Lung microvascular endothelial cell (primary cell): ENCODE measurements at regions not wholly inside any gene's neighbourhood (a gene's known extent, or its start where the extent isn't known, plus 50 kb on each side); places are given as distances from the start of the nearest gene placed in this dataset.

ENCODE experiments used
- DNase-seq, 2 donors: peaks; one replicate each; pipeline versions ENCODE4 v3.0.0 to v3.0.0-alpha.2; 2010; ENCODE audit warnings: low read depth in 2 of 2

DNA sequence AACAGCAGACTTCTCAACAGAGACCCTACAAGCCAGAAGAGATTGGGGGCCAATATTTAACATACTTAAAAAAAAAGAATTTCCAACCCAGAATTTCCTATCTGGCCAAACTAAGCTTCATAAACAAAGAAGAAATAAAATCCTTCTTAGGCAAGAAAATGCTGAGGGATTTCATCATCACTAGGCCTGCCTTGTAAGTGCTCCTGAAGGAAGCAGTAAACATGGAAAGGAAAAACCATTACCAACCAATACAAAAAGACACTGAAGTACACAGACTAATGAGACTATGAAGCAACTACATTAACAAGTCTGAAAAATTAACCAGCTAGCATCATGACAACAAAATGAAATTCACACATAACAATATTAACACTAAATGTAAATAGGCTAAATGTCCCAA, 947.9 kb upstream of the CHORDC1 start:
- no peak for DNase-seq

DNA sequence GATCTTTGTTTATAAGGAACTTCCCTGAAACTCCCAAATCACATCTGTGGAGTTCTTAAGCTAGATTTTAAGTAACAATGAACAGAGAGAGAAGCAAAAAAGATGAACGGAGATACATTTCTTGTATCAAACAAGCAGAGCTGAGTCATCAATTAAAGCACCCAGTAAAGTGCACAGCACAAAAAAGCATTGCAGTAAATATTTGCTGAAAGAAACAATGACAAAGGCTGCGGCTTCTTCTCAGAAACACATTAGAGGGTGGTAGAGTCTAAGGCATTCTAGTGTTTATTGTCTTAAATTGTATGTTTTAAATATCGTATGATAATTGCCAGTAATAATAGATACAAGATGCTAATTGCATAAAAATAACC, 941.6 kb upstream of the CHORDC1 start:
- no peak for DNase-seq

DNA sequence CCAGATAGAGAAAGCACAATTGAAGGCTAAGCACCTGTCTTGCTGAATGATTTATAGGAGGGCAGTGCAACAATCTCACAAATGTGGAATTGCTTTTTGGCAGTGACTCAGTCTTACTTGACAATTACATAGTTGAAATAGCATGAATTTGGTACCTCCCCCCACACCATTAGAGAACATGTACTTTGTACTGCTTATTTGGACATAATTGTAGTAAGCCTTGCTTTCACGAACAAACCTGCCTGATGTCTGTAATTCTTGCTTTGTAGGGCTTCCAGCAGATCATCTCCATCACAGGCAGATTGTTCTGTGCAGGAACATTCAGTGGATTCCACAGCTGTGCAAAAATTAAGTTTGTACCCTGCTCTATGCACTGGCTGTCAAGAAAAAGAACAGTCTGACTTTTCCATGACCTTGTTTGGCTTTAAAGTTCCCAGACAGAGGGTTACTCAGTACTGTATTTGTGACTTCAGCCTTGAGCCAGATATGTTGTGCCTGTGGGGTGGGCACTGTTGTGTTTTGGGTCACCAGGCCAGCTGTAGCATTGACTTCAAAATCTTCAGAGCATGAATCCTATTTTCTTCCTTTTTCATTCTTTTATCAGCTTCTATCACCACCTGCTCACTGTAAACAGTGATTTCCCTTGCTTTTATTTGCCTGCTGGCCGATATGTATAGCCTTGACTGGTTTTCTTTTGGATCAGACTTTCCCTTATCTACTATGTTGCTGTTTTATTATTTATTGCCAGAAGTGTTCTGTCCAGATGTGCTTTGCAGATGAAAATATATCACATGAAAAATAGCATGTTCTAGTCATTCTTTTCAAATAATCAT, 941.0 kb upstream of the CHORDC1 start:
- DNase-seq: no peak

DNA sequence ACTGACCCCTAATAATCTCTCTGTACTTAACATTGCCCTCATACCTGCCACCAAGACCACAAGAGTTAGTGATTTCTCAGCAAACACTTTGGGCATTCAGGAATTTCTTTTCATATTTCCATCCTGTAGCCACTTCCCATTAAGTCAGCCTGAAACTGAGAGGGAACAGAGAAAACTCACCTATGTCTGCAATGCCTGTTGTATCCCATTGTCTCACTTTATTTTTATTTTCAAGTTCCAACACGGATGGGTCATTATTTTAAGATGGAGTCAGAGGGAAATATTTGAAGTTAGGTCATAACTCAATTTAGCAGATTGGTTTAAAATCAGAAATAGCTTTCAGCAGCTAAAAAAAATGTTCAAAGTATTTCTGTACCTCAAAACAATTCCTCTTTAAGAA, 937.8 kb upstream of the CHORDC1 start:
- no peak for DNase-seq

DNA sequence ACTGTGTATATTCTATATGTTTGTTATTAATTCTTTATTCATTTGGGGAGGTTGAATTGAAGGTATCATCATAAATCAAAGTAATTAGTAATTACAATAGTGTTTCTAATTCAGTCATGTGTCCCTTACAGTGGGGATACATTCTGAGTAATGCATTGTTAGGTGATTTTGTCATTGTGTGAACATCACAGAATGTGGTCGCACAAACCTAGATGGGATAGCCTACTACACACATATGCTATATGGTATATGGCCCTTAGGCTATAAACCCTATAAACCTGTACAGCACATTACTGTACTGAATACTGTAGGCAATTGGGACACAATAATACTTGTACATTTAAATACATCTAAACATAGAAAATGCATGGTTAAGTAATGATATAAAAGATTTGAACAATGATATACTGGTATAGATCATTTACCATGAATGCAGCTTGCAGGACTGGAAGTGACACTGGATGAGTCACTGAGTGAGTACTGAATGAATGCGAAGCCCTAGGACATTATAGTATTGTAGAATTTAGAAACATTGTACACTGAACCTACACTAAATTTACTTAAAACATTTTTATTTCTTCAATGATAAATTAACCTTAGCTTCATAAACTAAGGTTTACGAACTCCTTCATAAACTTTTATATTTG, 936.2 kb upstream of the CHORDC1 start:
- DNase-seq: no peak

DNA sequence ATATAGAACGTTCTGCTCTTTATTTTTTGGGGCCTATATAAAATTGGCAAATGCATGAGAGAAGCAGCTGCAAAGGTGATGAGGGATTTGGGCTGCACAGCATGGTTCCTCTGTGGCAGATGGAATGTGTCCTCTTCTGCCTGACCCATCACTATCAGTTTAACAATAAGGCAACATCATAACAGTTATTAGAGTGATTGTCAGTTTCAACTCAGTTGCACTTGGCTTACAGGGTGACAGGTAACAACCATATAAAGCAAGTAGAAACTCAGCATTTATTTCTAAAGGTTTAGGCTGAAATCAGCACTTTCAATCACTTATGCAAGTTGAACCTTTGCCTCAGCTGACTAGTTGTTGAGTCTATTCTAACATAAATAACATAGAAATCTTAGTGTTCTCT, 935.4 kb upstream of the CHORDC1 start:
- DNase-seq: no peak

DNA sequence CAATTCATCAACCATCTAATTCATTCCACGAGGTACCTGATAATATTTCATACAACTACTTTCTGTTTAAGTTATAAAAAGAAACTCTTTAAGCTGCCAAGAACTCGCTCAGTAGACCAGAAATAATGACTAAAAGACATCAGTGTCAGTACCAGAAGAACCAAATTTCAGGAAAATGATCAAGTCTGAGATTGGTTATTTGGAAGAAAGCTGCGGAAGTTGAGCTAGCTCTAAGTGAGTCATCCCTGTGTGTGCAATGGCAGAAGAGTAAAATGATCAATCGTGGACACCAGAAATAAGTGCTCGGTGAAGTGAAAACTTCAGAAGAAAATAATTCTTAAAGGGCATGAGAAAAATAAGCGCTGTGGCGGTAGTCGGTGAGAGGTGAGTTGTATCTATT, 933.2 kb upstream of the CHORDC1 start:
- DNase-seq: no peak

DNA sequence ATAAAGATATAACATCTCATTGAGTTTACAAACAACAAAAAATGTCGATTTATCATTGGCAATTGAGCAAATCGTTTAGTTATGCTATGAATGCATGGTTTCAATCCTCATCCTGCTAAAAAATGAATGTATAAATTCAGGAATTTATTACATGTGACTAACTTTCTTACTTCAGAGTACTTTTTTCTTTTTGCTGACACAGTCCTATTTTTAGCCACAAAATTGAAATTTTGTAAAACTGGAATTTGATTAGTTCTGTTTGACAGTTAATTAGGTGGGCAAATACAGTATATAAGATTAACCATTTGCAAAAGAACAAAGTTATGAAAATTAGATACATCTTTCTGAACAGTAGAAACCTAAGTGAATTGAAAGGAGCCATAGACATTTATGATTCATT, 925.0 kb upstream of the CHORDC1 start:
- DNase-seq: no peak

DNA sequence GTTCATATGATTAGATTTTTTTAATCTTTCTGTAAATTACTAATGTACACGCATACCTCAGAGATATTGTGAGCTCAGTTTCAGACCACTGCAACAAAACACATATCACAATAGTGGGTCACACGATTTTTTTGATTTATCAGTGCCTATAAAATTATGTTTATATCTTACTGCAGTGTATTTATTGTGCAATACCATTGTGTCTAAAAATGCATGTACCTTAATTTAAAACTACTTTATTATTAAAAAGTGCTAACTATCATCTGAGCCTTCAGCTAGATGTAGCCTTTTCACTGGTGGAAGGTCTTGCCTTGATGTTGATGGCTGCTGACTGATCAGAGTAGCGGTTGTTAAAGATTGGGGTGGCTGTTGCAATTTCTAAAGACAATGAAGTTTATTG, 918.8 kb upstream of the CHORDC1 start:
- no peak for DNase-seq

DNA sequence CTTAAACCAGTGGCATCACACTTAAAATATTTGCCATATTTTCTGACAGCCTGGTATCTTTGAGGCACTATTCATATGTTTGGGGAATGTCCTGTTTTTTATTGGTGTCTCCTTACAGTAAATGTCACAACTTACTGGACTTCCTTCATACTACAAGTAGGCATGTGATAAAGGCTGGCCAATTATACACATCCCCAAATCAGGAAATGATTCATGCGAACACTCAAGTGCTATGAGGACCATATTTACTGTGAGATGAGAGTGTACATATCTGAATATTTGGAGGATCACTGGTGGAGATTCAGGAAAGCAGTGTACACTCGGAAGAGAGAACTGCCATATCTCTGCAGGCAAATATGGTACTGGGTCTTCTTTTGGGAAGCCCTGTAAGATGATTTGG, 913.8 kb upstream of the CHORDC1 start:
- DNase-seq: no peak

DNA sequence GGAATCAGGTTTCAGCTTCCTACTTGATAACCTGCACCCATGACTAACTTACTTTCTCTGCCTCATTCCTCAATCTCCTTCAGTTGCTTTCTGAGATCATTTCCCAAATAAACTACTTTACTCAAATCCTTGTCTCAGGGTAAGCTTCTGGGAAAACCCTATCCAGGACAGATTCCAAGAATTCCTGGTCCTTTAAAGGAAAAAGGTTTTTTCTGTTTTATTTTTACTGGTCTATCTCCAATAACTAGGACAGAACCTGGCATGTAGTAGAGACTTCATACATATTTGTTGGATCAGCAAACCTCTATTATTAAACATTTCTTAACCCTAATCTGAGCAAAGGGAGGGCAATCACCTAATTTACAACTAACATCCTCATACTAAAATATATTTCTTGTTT, 910.5 kb upstream of the CHORDC1 start:
- no peak for DNase-seq

DNA sequence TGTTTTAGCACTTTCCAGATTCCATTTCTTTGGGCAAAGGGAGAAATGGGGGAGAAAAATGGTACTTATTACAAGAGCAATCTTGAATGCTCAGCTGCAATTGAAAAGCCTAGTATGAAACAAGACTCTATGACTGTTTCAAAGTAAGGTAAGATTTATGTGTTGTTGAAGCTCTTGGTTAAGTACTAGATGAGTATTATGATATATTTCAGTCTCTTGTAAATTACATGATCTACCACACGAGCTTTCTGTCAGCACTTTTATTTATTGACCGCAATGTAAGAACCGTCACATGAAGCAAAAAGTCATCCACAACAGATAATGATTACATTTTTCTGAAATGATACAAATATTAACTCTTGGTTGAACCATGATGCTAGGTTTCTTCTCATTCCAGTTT, 906.7 kb upstream of the CHORDC1 start:
- no peak for DNase-seq

DNA sequence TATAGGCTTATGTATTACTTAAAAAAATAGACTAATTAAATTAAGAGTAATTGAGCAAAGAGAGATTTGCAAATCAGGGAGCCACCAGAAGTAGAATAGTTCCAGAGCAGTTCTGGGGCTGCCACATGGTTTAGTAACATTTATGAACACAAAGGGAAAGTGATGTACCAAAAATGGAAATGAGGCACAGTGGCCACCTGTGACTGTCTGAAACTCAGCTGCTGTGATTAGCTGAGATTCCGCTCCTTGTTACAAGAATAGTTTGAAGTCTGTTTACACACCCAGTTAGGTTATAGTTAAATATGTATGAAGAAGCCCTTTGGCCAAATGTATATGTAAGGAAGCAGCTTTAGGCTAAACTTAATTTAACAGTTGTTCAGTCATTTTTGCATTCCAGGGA, 901.5 kb upstream of the CHORDC1 start:
- no peak for DNase-seq

DNA sequence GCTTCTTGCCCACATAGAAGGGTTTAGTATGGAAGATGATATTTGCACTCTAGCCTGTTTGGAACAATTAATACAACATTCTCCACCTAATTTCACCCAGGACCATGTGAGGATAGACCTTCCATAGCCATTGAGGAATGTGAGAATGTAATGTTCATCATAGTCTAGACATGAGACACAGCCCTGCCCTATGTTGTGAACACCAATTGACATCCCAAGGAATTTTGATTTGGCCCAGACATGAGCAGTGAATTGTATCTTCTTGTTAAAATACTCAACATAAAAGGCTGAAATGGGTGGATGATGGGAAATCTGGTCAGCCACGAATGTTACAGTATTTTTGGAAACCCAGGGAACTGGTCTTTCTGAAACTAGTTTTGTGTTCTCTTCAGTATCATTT, 892.3 kb upstream of the CHORDC1 start:
- DNase-seq: no peak

DNA sequence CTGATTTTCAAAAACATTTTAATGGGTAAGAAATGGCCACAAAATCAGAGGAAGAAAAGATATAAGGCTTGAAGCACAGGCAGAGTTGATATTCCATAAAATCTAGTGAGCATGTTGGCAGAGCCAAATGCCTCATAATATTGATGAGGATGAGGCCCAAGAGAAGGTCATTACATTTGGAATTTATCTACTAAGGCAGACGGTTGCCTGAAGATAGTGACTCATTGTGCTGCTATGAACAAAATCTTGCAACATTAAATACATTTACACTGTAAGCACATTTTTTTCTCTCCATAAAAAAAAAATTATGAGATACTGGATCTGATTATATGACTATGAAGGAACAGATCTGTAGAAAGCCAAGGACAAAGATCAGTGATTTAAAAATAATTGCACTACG, 881.4 kb upstream of the CHORDC1 start:
- no peak for DNase-seq

DNA sequence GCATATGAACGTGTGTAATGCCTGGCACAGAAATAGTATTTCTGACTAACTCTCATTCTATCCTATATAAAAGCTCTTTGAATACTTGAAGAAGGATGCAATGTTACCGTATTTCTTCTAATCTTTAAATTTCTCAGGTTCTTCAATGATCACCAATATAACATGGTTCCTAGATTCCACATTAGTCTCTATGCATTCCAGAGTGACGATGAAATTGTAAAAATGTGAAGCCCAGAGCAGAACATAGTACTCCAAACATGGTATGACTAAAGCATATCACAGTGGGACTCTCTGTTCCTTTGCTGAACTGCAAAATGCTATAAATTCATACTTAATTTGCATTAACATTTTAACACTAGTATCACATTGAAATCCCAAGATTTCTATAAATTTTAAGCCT, 877.6 kb upstream of the CHORDC1 start:
- no peak for DNase-seq

DNA sequence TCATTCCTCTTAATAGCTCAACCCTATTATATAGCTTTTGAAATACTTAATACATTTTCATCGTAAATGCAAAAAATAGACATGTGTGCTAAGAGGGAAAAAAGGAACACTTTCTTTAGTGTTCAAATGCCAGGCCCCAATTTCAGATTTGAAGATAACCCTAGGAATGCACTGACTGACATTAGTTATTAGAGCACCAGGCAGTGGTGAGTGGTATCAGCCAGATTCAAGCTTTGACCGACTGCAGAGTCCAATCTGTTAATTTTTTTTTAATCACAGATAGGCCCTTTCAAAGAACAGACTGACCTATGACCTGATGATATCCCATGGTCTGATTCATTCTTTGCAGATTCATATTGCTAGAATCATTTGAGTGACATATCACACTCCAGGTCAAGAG, 874.2 kb upstream of the CHORDC1 start:
- DNase-seq: no peak

DNA sequence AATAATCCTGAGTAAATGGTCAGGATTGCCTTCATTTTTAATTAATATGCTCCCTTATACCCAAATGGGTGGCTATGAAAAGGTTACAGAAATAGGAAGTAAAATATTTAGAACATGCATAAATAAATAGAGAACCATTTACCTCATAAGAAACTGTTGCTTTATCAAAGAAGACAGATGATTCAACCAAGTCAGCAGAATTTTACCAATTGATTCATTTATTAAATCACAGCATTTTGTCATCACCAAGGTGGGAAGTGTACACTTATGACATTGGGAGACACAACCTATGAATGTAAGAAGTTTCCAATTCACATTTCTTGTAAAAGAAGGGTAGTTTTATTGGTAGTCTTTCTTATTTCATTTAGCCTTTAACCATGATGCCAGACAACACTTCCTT, 870.3 kb upstream of the CHORDC1 start:
- no peak for DNase-seq

DNA sequence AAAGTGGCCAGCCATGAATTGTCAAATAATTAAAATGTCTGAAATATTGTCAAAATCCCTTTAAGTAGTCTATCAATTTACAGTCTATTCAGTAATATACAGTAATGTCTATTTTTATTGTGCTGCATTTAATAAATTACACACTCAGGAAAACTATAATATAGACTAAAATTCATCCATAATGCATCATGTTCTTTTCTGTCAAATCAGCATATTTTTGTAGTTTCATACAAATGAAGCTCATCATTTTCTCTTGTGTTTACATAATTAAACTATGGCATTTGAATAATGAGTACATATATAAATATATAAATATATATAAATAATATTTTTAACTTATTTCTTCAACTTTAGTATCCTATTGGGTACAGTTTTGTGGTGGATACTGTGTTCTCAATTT, 868.7 kb upstream of the CHORDC1 start:
- no peak for DNase-seq

DNA sequence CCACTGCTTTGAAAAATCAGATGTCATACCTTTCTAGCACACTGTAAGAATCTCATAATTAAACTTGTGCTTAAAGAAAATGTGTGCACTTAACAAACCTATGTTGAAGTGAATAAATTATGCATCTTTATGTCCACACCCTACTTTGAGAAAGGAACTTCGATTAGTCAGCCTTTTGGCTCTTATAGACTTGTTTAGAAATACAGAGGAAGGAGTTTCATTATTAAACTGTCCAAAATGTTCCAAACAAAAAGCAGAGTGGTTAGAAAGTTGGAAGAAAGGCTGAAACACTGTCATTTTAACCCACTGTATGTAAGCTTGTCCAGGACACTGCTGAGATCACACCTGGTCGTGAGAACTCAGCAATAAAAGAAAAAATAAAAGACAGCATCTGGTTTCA, 863.2 kb upstream of the CHORDC1 start:
- DNase-seq: no peak

DNA sequence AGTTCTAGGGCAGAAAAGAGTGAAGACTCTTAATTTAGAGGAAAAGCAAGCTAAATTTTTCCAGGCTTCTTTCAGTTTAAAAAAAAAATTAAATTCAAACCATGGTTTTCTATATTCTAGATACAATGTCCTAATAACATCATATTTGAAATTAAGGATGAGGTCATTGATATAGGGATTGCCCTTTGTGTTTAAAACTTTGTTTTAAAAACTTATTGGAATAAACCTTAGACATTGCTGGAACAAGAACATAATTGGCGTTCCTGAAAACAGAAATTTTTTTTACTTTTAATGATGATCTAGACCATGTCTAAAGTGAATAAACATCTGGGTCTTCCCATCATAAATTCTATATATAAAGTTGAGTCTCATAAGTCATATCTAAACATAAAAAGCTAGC, 859.4 kb upstream of the CHORDC1 start:
- DNase-seq: no peak

DNA sequence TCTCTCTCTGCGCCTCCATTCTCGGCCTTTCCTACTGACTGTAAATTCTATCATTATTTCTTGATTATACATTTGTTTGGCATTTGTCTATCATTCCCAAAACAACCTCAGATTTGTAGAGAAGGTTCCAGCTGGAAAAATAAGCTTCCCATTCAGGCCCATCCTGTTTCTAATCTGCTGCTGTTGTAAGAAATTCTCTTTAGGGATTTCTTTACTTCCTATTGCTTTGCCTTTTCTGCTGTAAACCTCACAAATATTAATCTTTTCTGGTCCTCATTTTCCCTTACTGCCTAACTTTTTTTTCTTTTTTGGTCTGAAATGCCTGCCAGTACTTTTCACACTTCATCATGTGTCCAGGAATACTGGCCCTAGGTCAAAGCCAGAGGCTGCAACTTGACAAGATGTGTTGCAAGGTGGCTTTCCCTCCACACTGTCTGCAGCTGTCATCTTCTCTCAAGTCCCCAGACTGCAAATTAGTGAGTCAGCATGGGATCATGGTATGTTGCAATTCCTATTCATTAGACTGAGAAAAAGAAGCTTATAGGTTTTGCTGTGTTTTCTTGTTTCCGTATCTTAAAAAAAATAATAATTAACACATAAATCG, 858.7 kb upstream of the CHORDC1 start:
- DNase-seq: no peak

DNA sequence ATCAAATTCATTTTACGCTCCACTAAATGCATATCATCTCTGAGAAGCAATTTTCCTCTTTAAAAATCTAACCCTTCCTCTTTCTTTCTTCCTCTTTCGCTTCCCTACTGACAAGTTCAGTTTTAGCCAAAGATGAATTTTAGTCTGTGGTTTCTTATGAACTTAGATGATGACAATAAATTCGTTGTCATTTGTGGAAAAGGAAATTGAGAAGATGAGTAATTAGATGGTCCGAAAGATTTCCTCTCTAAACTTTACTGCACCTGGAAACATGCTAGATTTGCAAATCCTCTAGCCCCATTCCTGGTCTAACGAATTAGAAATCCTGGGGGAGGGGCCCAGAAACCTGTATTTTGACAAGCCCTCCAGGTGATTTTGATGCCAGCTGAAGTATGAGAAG, 855.4 kb upstream of the CHORDC1 start:
- no peak for DNase-seq
